A549 (cell line): ENCODE measurements at regions not wholly inside any gene's neighbourhood (a gene's known extent, or its start where the extent isn't known, plus 50 kb on each side); places are given as distances from the start of the nearest gene placed in this dataset.
"Not testable (repeated sequence)": the region's sequence is repeated elsewhere in the genome, so short reads cannot be mapped to it uniquely, and the experiment has no call there.

ENCODE experiments used
- ATAC-seq, 2 experiments: fragments of 200-7000 bp in 1 of 2; fragments of >200 bp in 1 of 2; cut with Nextera tagmentation in 1 of 2; cut with Tn5 transposase in 1 of 2; 3 replicates each; pipeline versions ENCODE4 v1.8.0 to v1.9.1; 2018 to 2020; ENCODE audit warnings: mild to moderate bottlenecking in 1 of 2, moderate library complexity in 1 of 2
- CTCF ChIA-PET: fragments of 300-600 bp; sonication (Branson Sonifier 250); formaldehyde crosslinking; extraction: SDS; loops from one replicate; lab custom pipeline; 2021; ENCODE audit warnings: antibody characterized with exemption, inconsistent platforms; lab: Yijun Ruan, JAX
- POLR2A ChIA-PET: fragments of 350-600 bp; formaldehyde crosslinking; extraction: SDS; loops from one replicate; lab custom pipeline; 2021; ENCODE audit warnings: antibody characterized with exemption, inconsistent platforms; lab: Yijun Ruan, JAX
- DNase-seq, 2 experiments: peaks; one replicate each; pipeline versions ENCODE4 v3.0.0 to v3.0.0-alpha.2; 2011 to 2016; ENCODE audit warnings: low read depth in 1 of 2, low spot score in 1 of 2
- FAIRE-seq: peaks from 2 replicates; lab custom pipeline; 2011; peaks lifted over from hg19 to GRCh38; lab: Jason Lieb, UNC
- H3K27ac ChIP-seq, 2 experiments: fragments of >200 bp; sonication (Bioruptor Twin); formaldehyde crosslinking; 3 replicates each; pipeline ENCODE4 v1.5.1; 2016 to 2017
- H3K4me1 ChIP-seq: fragments of >200 bp; sonication (Bioruptor Twin); formaldehyde crosslinking; 3 replicates; pipeline ENCODE4 v1.6.1; 2016
- H3K4me2 ChIP-seq: fragments of >200 bp; sonication (Bioruptor Twin); formaldehyde crosslinking; 3 replicates; pipeline ENCODE4 v1.6.1; 2016
- H3K4me3 ChIP-seq: fragments of >200 bp; sonication (Bioruptor Twin); formaldehyde crosslinking; 3 replicates; pipeline ENCODE4 v1.5.1; 2016
- H3K9me3 ChIP-seq: fragments of >200 bp; sonication (Bioruptor Twin); formaldehyde crosslinking; 3 replicates; pipeline ENCODE4 v1.6.1; 2016
- WGBS: methylation state at CpG from one replicate; pipeline ENCODE4 v1.1.6; 2017; ENCODE audit errors: missing lambda C conversion rate; 5-methylcytosine and 5-hydroxymethylcytosine counted together

- H3K4me3 ChIP-seq, CTCF ChIA-PET, POLR2A ChIA-PET, ATAC-seq, FAIRE-seq, H3K9me3 ChIP-seq, H3K4me2 ChIP-seq, H3K4me1 ChIP-seq, H3K27ac ChIP-seq, DNase-seq: not testable (repeated sequence)
- 76% methylated on average over 4 of the region's 4 CpGs for WGBS
These were observed 115.9 kb upstream of the SAMD11 start for GRCh38 chr1:807699-808390.

- H3K9me3 ChIP-seq, POLR2A ChIA-PET, H3K4me3 ChIP-seq, H3K4me1 ChIP-seq, DNase-seq, CTCF ChIA-PET, H3K27ac ChIP-seq, FAIRE-seq, ATAC-seq, H3K4me2 ChIP-seq: not testable (repeated sequence)
- WGBS: 88% methylated on average over 2 of the region's 2 CpGs
These were observed 112.8 kb upstream of the SAMD11 start for GRCh38 chr1:810949-811348.

- H3K4me1 ChIP-seq, H3K4me3 ChIP-seq, DNase-seq, POLR2A ChIA-PET, H3K9me3 ChIP-seq, H3K27ac ChIP-seq, CTCF ChIA-PET, H3K4me2 ChIP-seq, FAIRE-seq, ATAC-seq: not testable (repeated sequence)
- WGBS: 92% methylated on average over 4 of the region's 5 CpGs
These were observed 111.1 kb upstream of the SAMD11 start for GRCh38 chr1:812535-813127.

GRCh38 chr1:814543-814942 lies 109.2 kb upstream of the SAMD11 start:
- CTCF ChIA-PET: not testable (repeated sequence)

GRCh38 chr1:815147-815922 lies 108.4 kb upstream of the SAMD11 start:
- H3K9me3 ChIP-seq, CTCF ChIA-PET, ATAC-seq, FAIRE-seq, H3K27ac ChIP-seq, DNase-seq, H3K4me1 ChIP-seq, POLR2A ChIA-PET, H3K4me3 ChIP-seq, H3K4me2 ChIP-seq: not testable (repeated sequence)
- 96% methylated on average over 4 of the region's 4 CpGs for WGBS

More at GRCh38 chr1:814543-814942, 109.2 kb upstream of the SAMD11 start:
- FAIRE-seq, ATAC-seq, POLR2A ChIA-PET, H3K9me3 ChIP-seq, H3K4me3 ChIP-seq, H3K27ac ChIP-seq, H3K4me2 ChIP-seq, DNase-seq, H3K4me1 ChIP-seq: not testable (repeated sequence)
- 88% methylated on average over 4 of the region's 7 CpGs for WGBS

GRCh38 chr1:817071-817599 lies 106.6 kb upstream of the SAMD11 start:
- POLR2A ChIA-PET, DNase-seq, H3K27ac ChIP-seq, ATAC-seq, H3K4me1 ChIP-seq, CTCF ChIA-PET, H3K4me2 ChIP-seq, H3K4me3 ChIP-seq, H3K9me3 ChIP-seq, FAIRE-seq: not testable (repeated sequence)
- WGBS: 54% methylated on average over 7 of the region's 14 CpGs

GRCh38 chr1:817658-818617 lies 105.8 kb upstream of the SAMD11 start:
- H3K4me1 ChIP-seq, POLR2A ChIA-PET, H3K4me2 ChIP-seq, CTCF ChIA-PET, FAIRE-seq, H3K27ac ChIP-seq, H3K4me3 ChIP-seq, H3K9me3 ChIP-seq, DNase-seq, ATAC-seq: not testable (repeated sequence)
- 75% methylated on average over 4 of the region's 20 CpGs for WGBS
